Neural progenitor cell (in vitro differentiated cells): ENCODE measurements at regions not wholly inside any gene's neighbourhood (a gene's known extent, or its start where the extent isn't known, plus 50 kb on each side); places are given as distances from the start of the nearest gene placed in this dataset.

Experiments used
- DNase-seq: peaks from one replicate; pipeline ENCODE4 v3.0.0-alpha.2; 2016; ENCODE audit warnings: low spot score
- H2AFZ ChIP-seq: fragments of 200-600 bp; sonication (generic); replicated peaks from 2 replicates; pipeline ENCODE4 v1.6.1; 2016; ENCODE audit warnings: antibody characterized with exemption
- H3F3A ChIP-seq: fragments of 200-600 bp; sonication (generic); 2 replicates; pipeline ENCODE4 v1.6.1; 2016; ENCODE audit warnings: antibody characterized with exemption, low read depth
- H3K27ac ChIP-seq: fragments of 200-600 bp; sonication (generic); 2 replicates; pipeline ENCODE4 v1.5.1; 2016; ENCODE audit warnings: mild to moderate bottlenecking
- H3K27me3 ChIP-seq: fragments of 200-600 bp; sonication (generic); 2 replicates; pipeline ENCODE4 v1.6.1; 2016; ENCODE audit warnings: mild to moderate bottlenecking, moderate library complexity
- H3K36me3 ChIP-seq: fragments of 200-600 bp; sonication (generic); 2 replicates; pipeline ENCODE4 v1.5.1; 2016
- H3K4me1 ChIP-seq: fragments of 200-600 bp; sonication (generic); 2 replicates; pipeline ENCODE4 v1.6.1; 2016; ENCODE audit warnings: mixed run types
- H3K4me2 ChIP-seq: fragments of 200-600 bp; sonication (generic); 2 replicates; pipeline ENCODE4 v1.6.1; 2016
- H3K4me3 ChIP-seq: fragments of 200-600 bp; sonication (generic); 2 replicates; pipeline ENCODE4 v1.5.1; 2016
- H3K79me2 ChIP-seq: fragments of 200-600 bp; sonication (generic); 2 replicates; pipeline ENCODE4 v1.6.1; 2016; ENCODE audit warnings: low read depth
- H3K9ac ChIP-seq: fragments of 200-600 bp; sonication (generic); 2 replicates; pipeline ENCODE4 v1.6.1; 2016
- H3K9me3 ChIP-seq: fragments of 200-600 bp; sonication (generic); 2 replicates; pipeline ENCODE4 v1.5.1; 2016; ENCODE audit warnings: low read depth
- H4K20me1 ChIP-seq: fragments of 200-600 bp; sonication (generic); 2 replicates; pipeline ENCODE4 v1.6.1; 2016; ENCODE audit warnings: low read depth
- H3K27ac Mint-ChIP-seq: 3 replicates; pipeline ENCODE4 v1.8.0; 2021; ENCODE audit warnings: mixed read lengths
- H3K27me3 Mint-ChIP-seq: 2 replicates; pipeline ENCODE4 v1.8.0; 2022; ENCODE audit warnings: low read depth, mild to moderate bottlenecking, inconsistent platforms, moderate library complexity, mixed read lengths; ENCODE audit not compliant: insufficient read depth
- H3K36me3 Mint-ChIP-seq: 3 replicates; pipeline ENCODE4 v1.8.0; 2021; ENCODE audit warnings: mixed read lengths
- H3K4me1 Mint-ChIP-seq: 3 replicates; pipeline ENCODE4 v1.8.0; 2021; ENCODE audit warnings: mixed read lengths
- H3K4me3 Mint-ChIP-seq: 3 replicates; pipeline ENCODE4 v1.8.0; 2021; ENCODE audit warnings: mild to moderate bottlenecking, moderate library complexity, mixed read lengths
- H3K9me3 Mint-ChIP-seq: 3 replicates; pipeline ENCODE4 v1.8.0; 2020; ENCODE audit warnings: mixed read lengths
- CTCF ChIP-seq: fragments of 200-600 bp; sonication (generic); IDR thresholded peaks from 2 replicates; pipeline ENCODE4 v1.5.1; 2017; ENCODE audit warnings: antibody characterized with exemption, mild to moderate bottlenecking
- EZH2 ChIP-seq: fragments of 200-600 bp; sonication (generic); IDR thresholded peaks from 2 replicates; pipeline ENCODE4 v1.6.1; 2017; ENCODE audit warnings: antibody characterized with exemption, mild to moderate bottlenecking, moderate library complexity
- EZH2phosphoT487 ChIP-seq: fragments of 200-600 bp; sonication (generic); IDR thresholded peaks from 2 replicates; pipeline ENCODE4 v1.6.1; 2017; ENCODE audit warnings: antibody characterized with exemption

- Mint-ChIP-seq H3K27ac (peak overlapping the region; percentile 52), H3K27me3 (peaks cover 10% of the 10 kb centered on the region), H3K4me3 (no peak overlapping the region), H3K9me3 (peaks cover 3% of the 10 kb centered on the region), H3K4me1 (peaks cover 36% of the 10 kb centered on the region), H3K36me3 (peaks cover 3% of the 10 kb centered on the region)
- Histone ChIP-seq H3K4me1 (peaks cover 15% of the 10 kb centered on the region), H3K27me3 (no peaks in the 10 kb centered on the region), H3K36me3 (no peaks in the 10 kb centered on the region), H3K79me2 (no peaks in the 10 kb centered on the region), H3K4me2 (no peak overlapping the region), H2AFZ (no peak overlapping the region), H3K9me3 (no peaks in the 10 kb centered on the region), H4K20me1 (no peaks in the 10 kb centered on the region), H3K4me3 (no peak overlapping the region), H3K9ac (no peak overlapping the region), H3F3A (peaks cover 3% of the 10 kb centered on the region), H3K27ac (no peak overlapping the region)
- peak; percentile 67 for DNase-seq
- TF ChIP-seq CTCF (no peak), EZH2 (no peak), EZH2phosphoT487 (no peak)
Observed at GRCh38 chr6:163780994-163781393, 366.5 kb downstream of the QKI start.

DNA sequence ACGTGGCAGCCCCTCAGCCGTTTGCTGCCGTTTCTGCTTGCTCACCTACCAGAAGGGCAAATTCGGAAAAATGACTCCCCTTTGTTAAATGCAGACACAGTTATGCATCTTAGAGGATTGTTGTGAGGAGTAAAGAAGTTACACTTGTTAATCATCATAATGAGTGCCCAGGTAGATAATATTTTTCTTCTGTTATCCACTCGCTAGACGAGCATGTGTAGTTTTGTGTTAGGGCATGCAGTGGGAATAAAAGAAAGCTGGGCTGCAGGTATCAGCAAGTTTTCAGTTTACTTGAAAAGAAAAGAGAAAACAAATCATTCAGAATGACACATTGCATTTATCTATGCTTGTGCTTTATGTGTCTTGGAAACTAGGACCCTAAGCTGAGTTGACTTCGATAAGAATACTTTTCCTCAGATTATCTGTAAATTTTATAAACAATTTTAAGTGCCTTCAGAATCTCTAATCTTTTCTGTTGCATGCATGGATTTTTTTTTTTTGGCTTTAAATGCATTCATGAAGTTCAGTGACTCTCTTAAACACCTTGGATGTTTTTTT lies 365.3 kb downstream of the QKI start:
- H3K27ac ChIP-seq, result no peak overlapping the region
- no peak overlapping the region for H3K4me3 Mint-ChIP-seq
- H4K20me1 ChIP-seq, result no peaks in the 10 kb centered on the region
- no peak overlapping the region for H3K27ac Mint-ChIP-seq
- no peaks in the 10 kb centered on the region for H3K9me3 ChIP-seq
- no peaks in the 10 kb centered on the region for H3K27me3 ChIP-seq
- H3K4me2 ChIP-seq, result no peak overlapping the region
- peaks cover 38% of the 10 kb centered on the region for H3K4me1 Mint-ChIP-seq
- peaks cover 10% of the 10 kb centered on the region for H3K27me3 Mint-ChIP-seq
- H3K36me3 Mint-ChIP-seq, result peaks cover 3% of the 10 kb centered on the region
- peaks cover 3% of the 10 kb centered on the region for H3F3A ChIP-seq
- H3K79me2 ChIP-seq, result no peaks in the 10 kb centered on the region
- no peaks in the 10 kb centered on the region for H3K36me3 ChIP-seq
- peaks cover 3% of the 10 kb centered on the region for H3K9me3 Mint-ChIP-seq
- no peak overlapping the region for H3K4me3 ChIP-seq
- H3K4me1 ChIP-seq, result peaks cover 15% of the 10 kb centered on the region
- no peak for DNase-seq
- no peak overlapping the region for H3K9ac ChIP-seq
- no peak overlapping the region for H2AFZ ChIP-seq
- TF ChIP-seq EZH2 (no peak), CTCF (no peak), EZH2phosphoT487 (no peak)

GRCh38 chr6:163777716-163778115 lies 363.2 kb downstream of the QKI start:
- Mint-ChIP-seq H3K4me3 (no peak overlapping the region), H3K36me3 (peaks cover under 1% of the 10 kb centered on the region), H3K27ac (peak overlapping the region; percentile 53), H3K4me1 (peaks cover 33% of the 10 kb centered on the region), H3K27me3 (peaks cover 12% of the 10 kb centered on the region), H3K9me3 (peaks cover 1% of the 10 kb centered on the region)
- peaks cover 3% of the 10 kb centered on the region for H3F3A ChIP-seq
- no peak for TF ChIP-seq EZH2
- no peaks in the 10 kb centered on the region for H3K27me3 ChIP-seq
- no peak overlapping the region for H2AFZ ChIP-seq
- no peaks in the 10 kb centered on the region for H4K20me1 ChIP-seq
- peaks cover 11% of the 10 kb centered on the region for H3K4me1 ChIP-seq
- H3K4me3 ChIP-seq, result no peak overlapping the region
- H3K9me3 ChIP-seq, result no peaks in the 10 kb centered on the region
- no peak overlapping the region for H3K4me2 ChIP-seq
- no peak overlapping the region for H3K27ac ChIP-seq
- H3K36me3 ChIP-seq, result no peaks in the 10 kb centered on the region
- H3K9ac ChIP-seq, result no peak overlapping the region
- no peak for DNase-seq
- no peaks in the 10 kb centered on the region for H3K79me2 ChIP-seq

DNA sequence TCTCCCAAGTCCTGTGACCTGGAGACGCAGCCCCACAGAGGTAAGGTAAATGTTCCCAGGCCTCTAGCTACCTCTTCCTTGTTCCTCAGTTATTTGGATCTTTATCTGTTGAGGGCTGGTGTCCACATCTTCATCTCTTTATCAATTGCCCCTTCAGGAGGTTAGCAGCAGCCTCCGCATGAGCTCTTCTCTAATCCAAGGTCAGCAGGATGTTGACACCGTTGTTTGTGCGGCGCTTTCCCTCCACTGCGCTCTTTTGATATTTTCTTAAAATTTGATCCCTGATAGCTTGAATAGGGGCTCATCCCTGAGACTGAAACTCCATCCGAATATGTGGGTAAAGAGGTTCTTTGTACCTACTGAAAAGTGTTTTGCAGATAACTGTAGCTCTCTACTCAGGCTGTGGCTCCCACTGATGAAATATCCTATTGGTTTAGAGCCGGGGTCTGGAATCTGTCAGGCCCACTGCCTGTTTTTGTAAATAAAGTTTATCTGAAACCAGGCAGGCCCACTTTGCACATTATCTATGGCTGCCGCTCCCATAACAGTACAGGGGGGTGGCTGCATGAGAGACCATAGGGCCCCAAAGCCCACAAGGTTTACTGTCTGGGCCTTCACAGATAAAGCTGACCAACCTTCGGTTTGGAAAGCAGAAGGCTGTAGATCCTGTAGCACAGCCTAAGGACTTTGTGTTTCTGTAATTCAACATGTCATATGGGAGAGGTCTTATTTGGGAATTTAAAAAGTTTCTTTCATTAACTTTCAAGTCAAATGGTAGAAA lies 362.6 kb downstream of the QKI start:
- H3K9me3 ChIP-seq, result no peaks in the 10 kb centered on the region
- peak overlapping the region; percentile 3 for H2AFZ ChIP-seq
- peaks cover 11% of the 10 kb centered on the region for H3K4me1 ChIP-seq
- Mint-ChIP-seq H3K9me3 (no peaks in the 10 kb centered on the region), H3K36me3 (no peaks in the 10 kb centered on the region), H3K27me3 (peaks cover 12% of the 10 kb centered on the region), H3K27ac (peak overlapping the region; percentile 59), H3K4me3 (no peak overlapping the region), H3K4me1 (peaks cover 29% of the 10 kb centered on the region)
- no peaks in the 10 kb centered on the region for H3K36me3 ChIP-seq
- no peak overlapping the region for H3K9ac ChIP-seq
- no peaks in the 10 kb centered on the region for H4K20me1 ChIP-seq
- no peaks in the 10 kb centered on the region for H3K27me3 ChIP-seq
- H3K4me3 ChIP-seq, result no peak overlapping the region
- no peak for DNase-seq
- H3K4me2 ChIP-seq, result no peak overlapping the region
- H3K27ac ChIP-seq, result no peak overlapping the region
- TF ChIP-seq EZH2 (no peak), EZH2phosphoT487 (no peak), CTCF (no peak)
- peaks cover 3% of the 10 kb centered on the region for H3F3A ChIP-seq
- H3K79me2 ChIP-seq, result no peaks in the 10 kb centered on the region
